Vagina (tissue), 2 donors: ENCODE measurements at regions not wholly inside any gene's neighbourhood (a gene's known extent, or its start where the extent isn't known, plus 50 kb on each side); places are given as distances from the start of the nearest gene placed in this dataset.

ENCODE experiments used
- CTCF ChIP-seq, 3 experiments: fragments of 450-650 bp in 2 of 3; fragments of 200-600 bp in 1 of 3; sonication (generic) in 1 of 3; IDR thresholded peaks; one replicate each; pipeline ENCODE4 v1.5.1; 2017 to 2019; ENCODE audit warnings: antibody characterized with exemption in 3 of 3, mild to moderate bottlenecking in 2 of 3, moderate library complexity in 2 of 3
- POLR2A ChIP-seq, 2 donors: fragments of 450-650 bp; IDR thresholded peaks; one replicate each; pipeline ENCODE4 v1.6.1; 2017; ENCODE audit warnings: antibody characterized with exemption in 2 of 2, mild to moderate bottlenecking in 2 of 2, moderate library complexity in 2 of 2

- TF ChIP-seq CTCF (IDR thresholded peaks at IDR 0.05) (no peak), POLR2A (IDR thresholded peaks at IDR 0.05) (no peak)
These were observed 174.1 kb downstream of the SATB1 start for GRCh38 chr3:18250991-18251390.
